Testis (tissue), 2 donors: ENCODE measurements at regions not wholly inside any gene's neighbourhood (a gene's known extent, or its start where the extent isn't known, plus 50 kb on each side); places are given as distances from the start of the nearest gene placed in this dataset.

Experiments
- POLR2A ChIP-seq: fragments of 450-650 bp; IDR thresholded peaks from one replicate; pipeline ENCODE4 v1.6.1; 2017; ENCODE audit warnings: antibody characterized with exemption, mild to moderate bottlenecking, moderate library complexity
- TF ChIP-seq, protein P1 (sequence below), 3 experiments: fragments of 450-650 bp in 2 of 3; fragments of 200-600 bp in 1 of 3; sonication (generic) in 1 of 3; IDR thresholded peaks; one replicate each; pipeline ENCODE4 v1.5.1; 2016 to 2019; ENCODE audit warnings: antibody characterized with exemption in 3 of 3, mild to moderate bottlenecking in 2 of 3, moderate library complexity in 1 of 3

- TF ChIP-seq, protein P1, sequence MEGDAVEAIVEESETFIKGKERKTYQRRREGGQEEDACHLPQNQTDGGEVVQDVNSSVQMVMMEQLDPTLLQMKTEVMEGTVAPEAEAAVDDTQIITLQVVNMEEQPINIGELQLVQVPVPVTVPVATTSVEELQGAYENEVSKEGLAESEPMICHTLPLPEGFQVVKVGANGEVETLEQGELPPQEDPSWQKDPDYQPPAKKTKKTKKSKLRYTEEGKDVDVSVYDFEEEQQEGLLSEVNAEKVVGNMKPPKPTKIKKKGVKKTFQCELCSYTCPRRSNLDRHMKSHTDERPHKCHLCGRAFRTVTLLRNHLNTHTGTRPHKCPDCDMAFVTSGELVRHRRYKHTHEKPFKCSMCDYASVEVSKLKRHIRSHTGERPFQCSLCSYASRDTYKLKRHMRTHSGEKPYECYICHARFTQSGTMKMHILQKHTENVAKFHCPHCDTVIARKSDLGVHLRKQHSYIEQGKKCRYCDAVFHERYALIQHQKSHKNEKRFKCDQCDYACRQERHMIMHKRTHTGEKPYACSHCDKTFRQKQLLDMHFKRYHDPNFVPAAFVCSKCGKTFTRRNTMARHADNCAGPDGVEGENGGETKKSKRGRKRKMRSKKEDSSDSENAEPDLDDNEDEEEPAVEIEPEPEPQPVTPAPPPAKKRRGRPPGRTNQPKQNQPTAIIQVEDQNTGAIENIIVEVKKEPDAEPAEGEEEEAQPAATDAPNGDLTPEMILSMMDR (IDR thresholded peaks at IDR 0.05), result peak in 1 of 3 experiments; percentile 31
- no peak for TF ChIP-seq POLR2A
Measured at GRCh38 chr16:51971184-51971583, 575.8 kb downstream of the TOX3 start.
